ENCODE measurements at regions not wholly inside any gene's neighbourhood (a gene's known extent, or its start where the extent isn't known, plus 50 kb on each side); places are given as distances from the start of the nearest gene placed in this dataset.
A peak's percentile ranks its signal among the peaks of the same experiment; 100 is the strongest.

- ATAC-seq: no peak
These were observed 471.7 kb downstream of the GASK1B start for GRCh38 chr4:157700898-157701694.

GRCh38 chr4:157689476-157689875 lies 468.9 kb downstream of the GRIA2 start:
- no peak overlapping the region for H3K4me3 ChIP-seq (ENCODE audit: low read length)

More at GRCh38 chr4:157700898-157701694, 471.7 kb downstream of the GASK1B start:
- no peaks in the 10 kb centered on the region for H3K4me1 ChIP-seq (ENCODE audit: insufficient read depth, low read length)
- no peaks in the 10 kb centered on the region for H3K9me2 ChIP-seq (replicated peaks; ENCODE audit: low read length)
- intact Hi-C loops (cut with micrococcal nuclease): no loop called here
- H3F3A ChIP-seq (ENCODE audit: low read length, unreplicated experiment): no peaks in the 10 kb centered on the region
- ChIA-PET POLR2A (ENCODE audit: unreplicated experiment) (no interaction called here), CTCF (no interaction called here)
- no peak for DNase-seq
- no peaks in the 10 kb centered on the region for H3K9me3 ChIP-seq (ENCODE audit: low read length)
- H3K4me3 ChIP-seq (ENCODE audit: low read length): no peak overlapping the region
- H3K27ac ChIP-seq (ENCODE audit: low read length): no peak overlapping the region
- H3K4me2 ChIP-seq (ENCODE audit: low read length): no peak overlapping the region
- no peaks in the 10 kb centered on the region for H3K36me3 ChIP-seq (ENCODE audit: low read depth, low read length)
- H2AFZ ChIP-seq (ENCODE audit: low read length): 0 out of 2 replicates have a peak overlapping the region, but pooled peaks have one; percentile 22
- no peak overlapping the region for H3K9ac ChIP-seq (ENCODE audit: low read length)
- BruUV-seq (replicated peaks): no TSS peak
- no peaks in the 10 kb centered on the region for H3K27me3 ChIP-seq (ENCODE audit: low read length)
- H4K20me1 ChIP-seq (ENCODE audit: low read length): no peaks in the 10 kb centered on the region
- H3K79me2 ChIP-seq (ENCODE audit: low read length): no peaks in the 10 kb centered on the region
- TF ChIP-seq CTCF (conservative IDR thresholded peaks at IDR 0.05; ENCODE audit: low read depth, low read length) (no peak), EZH2 (IDR thresholded peaks at IDR 0.05; ENCODE audit: low read length, unreplicated experiment) (no peak), EZH2phosphoT487 (IDR thresholded peaks at IDR 0.05; ENCODE audit: borderline replicate concordance, low read length) (no peak)

More at GRCh38 chr4:157689476-157689875, 468.9 kb downstream of the GRIA2 start:
- no peaks in the 10 kb centered on the region for H3K4me1 ChIP-seq (ENCODE audit: insufficient read depth, low read length)
- H3K27me3 ChIP-seq (ENCODE audit: low read length): no peaks in the 10 kb centered on the region
- H3K79me2 ChIP-seq (ENCODE audit: low read length): no peaks in the 10 kb centered on the region
- ChIA-PET POLR2A (ENCODE audit: unreplicated experiment) (no interaction called here), CTCF (no interaction called here)
- no peaks in the 10 kb centered on the region for H3K36me3 ChIP-seq (ENCODE audit: low read depth, low read length)
- H3F3A ChIP-seq (ENCODE audit: low read length, unreplicated experiment): no peaks in the 10 kb centered on the region
- H3K9me3 ChIP-seq (ENCODE audit: low read length): no peaks in the 10 kb centered on the region
- H4K20me1 ChIP-seq (ENCODE audit: low read length): no peaks in the 10 kb centered on the region
- no peak overlapping the region for H3K4me2 ChIP-seq (ENCODE audit: low read length)
- DNase-seq (no peak), ATAC-seq (no peak)
- BruUV-seq (replicated peaks): no TSS peak
- H3K9ac ChIP-seq (ENCODE audit: low read length): no peak overlapping the region
- TF ChIP-seq EZH2 (IDR thresholded peaks at IDR 0.05; ENCODE audit: low read length, unreplicated experiment) (no peak), EZH2phosphoT487 (IDR thresholded peaks at IDR 0.05; ENCODE audit: borderline replicate concordance, low read length) (no peak), CTCF (conservative IDR thresholded peaks at IDR 0.05; ENCODE audit: low read depth, low read length) (no peak)
- intact Hi-C loops (cut with micrococcal nuclease): no loop called here
- no peak overlapping the region for H2AFZ ChIP-seq (ENCODE audit: low read length)
- no peaks in the 10 kb centered on the region for H3K9me2 ChIP-seq (replicated peaks; ENCODE audit: low read length)
- H3K27ac ChIP-seq (ENCODE audit: low read length): no peak overlapping the region
